Activated CD8-positive, alpha-beta memory T cell treated with anti-CD3 and anti-CD28 coated beads for 36 hours (primary cell): ENCODE measurements at regions not wholly inside any gene's neighbourhood (a gene's known extent, or its start where the extent isn't known, plus 50 kb on each side); places are given as distances from the start of the nearest gene placed in this dataset.
"Not testable (repeated sequence)": the region's sequence is repeated elsewhere in the genome, so short reads cannot be mapped to it uniquely, and the experiment has no call there.

Source experiments
- CTCF ChIA-PET: fragments of 350-600 bp; sonication (Branson Sonifier 250); formaldehyde crosslinking; loops from one replicate; lab custom pipeline; 2021; ENCODE audit warnings: antibody characterized with exemption; lab: Charles Lee
- POLR2A ChIA-PET: fragments of 350-600 bp; sonication (Branson Sonifier 250); formaldehyde crosslinking; loops from one replicate; lab custom pipeline; 2021; ENCODE audit warnings: antibody characterized with exemption; lab: Charles Lee

DNA sequence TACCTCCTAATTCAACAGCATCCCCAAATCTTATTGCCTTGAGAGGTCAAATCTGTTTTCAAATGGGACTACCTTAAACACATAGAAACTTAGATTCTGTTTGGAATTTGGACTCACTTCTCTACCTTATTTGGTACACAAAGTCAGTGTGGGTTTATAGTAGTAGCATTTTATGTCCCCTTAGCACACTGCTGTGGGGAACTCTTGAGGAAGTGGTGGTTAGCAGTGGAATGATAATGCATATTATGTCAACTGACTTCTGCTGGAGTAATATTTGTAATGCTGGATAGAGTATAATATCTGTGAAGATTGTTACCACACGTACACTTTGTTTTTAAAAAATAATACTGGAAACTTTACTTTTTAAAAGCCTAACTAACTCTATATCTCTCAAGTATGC, 386.3 kb downstream of the NDFIP2 start:
- ChIA-PET POLR2A (no interaction called here), CTCF (no interaction called here)

GRCh38 chr13:79866436-79866835, 385.5 kb downstream of the NDFIP2 start:
- POLR2A ChIA-PET: no interaction called here
- CTCF ChIA-PET: no interaction called here

DNA sequence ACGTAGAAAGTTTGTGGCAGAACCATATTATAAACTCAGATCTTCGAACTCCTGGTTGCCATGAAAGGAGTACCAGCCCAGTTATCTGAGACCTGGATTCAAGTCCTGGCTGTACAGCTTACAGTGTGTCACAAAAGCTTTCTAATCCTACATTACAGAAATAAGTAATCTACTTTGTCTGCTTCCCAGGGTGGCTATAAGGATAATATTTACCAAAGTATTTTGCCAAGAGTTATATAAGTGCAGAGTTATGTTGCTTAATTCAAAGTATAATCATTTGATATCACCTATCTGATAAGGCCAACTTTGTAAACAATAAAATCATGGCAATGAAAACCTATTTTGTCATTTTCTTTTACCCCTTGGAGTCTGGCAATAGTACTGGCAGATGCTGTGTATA, 381.6 kb downstream of the NDFIP2 start:
- ChIA-PET POLR2A (no interaction called here), CTCF (no interaction called here)

DNA sequence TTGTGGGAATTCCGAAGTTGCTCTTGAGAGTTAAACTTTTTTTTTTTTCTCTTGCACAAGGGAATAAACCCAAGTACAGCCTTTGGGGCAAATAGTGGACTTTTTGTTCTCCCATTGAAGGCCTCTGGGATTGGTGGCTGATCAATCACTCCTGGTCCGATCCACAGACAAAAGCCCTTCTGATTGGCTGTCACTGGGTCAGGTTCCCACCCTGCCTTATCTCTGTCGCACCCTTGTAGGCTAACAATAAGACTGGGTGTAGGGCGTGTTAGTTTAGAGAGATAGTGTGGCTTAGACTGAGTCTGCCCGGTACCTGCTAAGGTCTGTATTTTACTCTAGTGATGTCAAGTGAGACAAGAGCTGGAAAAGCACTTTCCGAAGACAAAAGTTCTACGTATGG, 380.8 kb downstream of the NDFIP2 start:
- POLR2A ChIA-PET: no interaction called here
- CTCF ChIA-PET: no interaction called here

GRCh38 chr13:79860791-79861190, 379.8 kb downstream of the NDFIP2 start:
- ChIA-PET POLR2A (no interaction called here), CTCF (no interaction called here)

DNA sequence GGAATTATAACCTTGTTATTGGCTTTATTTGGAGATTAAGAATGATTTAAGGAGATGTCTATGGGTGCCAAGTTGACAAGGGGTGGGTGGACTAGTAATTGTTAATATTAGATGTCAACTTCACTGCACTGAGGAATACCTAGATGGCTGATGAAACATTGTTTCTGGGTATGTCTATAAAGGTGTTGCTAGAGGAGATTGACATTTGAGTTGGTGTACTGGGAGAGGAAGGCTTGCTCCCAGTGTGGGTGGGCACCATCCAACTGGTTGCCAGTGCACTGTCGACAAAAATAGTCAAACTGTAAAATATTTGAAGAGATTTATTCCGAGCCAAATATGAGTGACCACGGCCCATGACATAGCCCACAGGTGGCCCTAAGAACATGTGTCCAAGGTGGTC, 378.8 kb downstream of the NDFIP2 start:
- POLR2A ChIA-PET: no interaction called here
- CTCF ChIA-PET: no interaction called here

GRCh38 chr13:79853251-79853650, 372.3 kb downstream of the NDFIP2 start:
- POLR2A ChIA-PET: no interaction called here
- CTCF ChIA-PET: no interaction called here

DNA sequence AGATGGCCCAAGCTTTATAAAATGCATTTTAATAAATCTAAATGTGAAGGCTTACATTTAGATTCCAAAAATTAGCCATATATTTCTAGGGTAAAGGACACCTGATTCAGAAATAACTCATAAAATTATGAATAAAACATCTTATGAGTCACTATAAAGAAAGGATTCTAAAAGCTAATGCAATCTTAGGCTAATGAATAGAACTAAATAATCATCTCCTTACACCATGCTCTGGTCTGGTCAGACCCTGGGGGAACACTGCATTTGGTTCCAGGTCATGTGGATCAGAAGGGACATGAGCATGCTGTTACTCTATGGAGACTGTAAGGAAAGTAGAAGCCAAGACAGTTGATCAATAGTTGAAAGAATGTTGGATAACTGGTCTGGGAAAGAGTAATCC, 370.4 kb downstream of the NDFIP2 start:
- POLR2A ChIA-PET: no interaction called here
- CTCF ChIA-PET: no interaction called here

GRCh38 chr13:79847882-79848592, 367.1 kb downstream of the NDFIP2 start:
- ChIA-PET POLR2A (no interaction called here), CTCF (no interaction called here)

DNA sequence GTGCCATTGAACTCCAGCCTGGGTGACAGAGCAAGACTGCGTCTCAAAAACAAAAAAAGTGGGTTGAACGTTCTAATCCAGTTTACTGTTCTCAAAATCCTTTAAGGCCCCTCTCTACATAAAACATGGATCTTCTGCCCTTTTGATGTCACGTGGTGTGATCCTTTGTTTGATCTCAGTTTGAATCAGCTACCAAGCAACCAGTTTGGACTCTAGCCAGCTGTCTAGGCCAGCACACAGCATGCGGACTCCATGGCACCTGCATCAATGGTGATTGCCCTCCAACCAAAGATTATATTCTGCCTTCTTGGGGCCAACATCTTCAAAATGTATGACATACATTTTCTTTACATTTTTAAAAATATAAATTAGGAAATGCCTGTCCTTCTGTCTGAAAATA, 365.4 kb downstream of the NDFIP2 start:
- ChIA-PET POLR2A (no interaction called here), CTCF (no interaction called here)

GRCh38 chr13:79837741-79838450, 356.9 kb downstream of the NDFIP2 start:
- ChIA-PET POLR2A (no interaction called here), CTCF (no interaction called here)

DNA sequence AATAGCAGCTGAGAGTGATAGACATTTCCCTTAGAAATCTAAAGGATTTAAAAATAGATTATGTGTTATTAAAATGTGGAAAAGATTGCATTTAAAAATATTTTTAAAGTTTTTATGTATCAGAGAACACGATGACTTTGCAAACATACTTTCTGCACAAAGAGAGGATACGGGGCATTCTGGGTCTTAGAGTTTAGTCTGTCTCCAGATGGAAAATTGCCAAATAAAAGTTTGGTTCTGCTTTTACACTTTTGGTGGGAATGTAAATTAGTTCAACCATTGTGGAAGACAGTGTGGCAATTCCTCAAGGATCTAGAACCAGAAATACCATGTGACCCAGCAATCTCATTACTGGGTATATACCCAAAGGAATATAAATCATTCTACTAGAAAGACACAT, 355.2 kb downstream of the NDFIP2 start:
- POLR2A ChIA-PET, CTCF ChIA-PET: not testable (repeated sequence)

- CTCF ChIA-PET: no interaction called here
- POLR2A ChIA-PET: no interaction called here
Measured at GRCh38 chr13:79834876-79835275, 353.9 kb downstream of the NDFIP2 start.

DNA sequence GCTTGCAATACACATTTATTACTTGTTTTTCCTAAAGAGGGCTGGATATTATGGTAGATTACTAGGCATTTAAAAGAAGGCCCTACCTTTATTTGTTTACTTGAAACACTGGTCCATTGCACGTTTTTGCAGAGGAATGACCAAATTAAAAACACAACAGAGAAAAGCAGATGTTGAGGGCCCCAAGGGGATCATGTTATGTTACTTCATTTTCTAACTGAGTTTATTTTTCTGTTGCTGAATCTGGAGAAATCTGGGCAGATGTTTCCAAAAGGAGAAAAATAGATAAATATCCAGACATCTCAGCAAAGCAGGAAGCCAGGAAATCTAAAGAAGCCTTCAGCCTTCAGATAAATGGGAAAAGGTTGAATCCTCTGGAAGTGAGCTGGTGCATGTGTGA, 353.0 kb downstream of the NDFIP2 start:
- POLR2A ChIA-PET: no interaction called here
- CTCF ChIA-PET: no interaction called here

- POLR2A ChIA-PET: no interaction called here
- CTCF ChIA-PET: no interaction called here
Measured at GRCh38 chr13:79831556-79831955, 350.6 kb downstream of the NDFIP2 start.

- CTCF ChIA-PET: no interaction called here
Measured at GRCh38 chr13:79830945-79831344, 350.0 kb downstream of the NDFIP2 start.

DNA sequence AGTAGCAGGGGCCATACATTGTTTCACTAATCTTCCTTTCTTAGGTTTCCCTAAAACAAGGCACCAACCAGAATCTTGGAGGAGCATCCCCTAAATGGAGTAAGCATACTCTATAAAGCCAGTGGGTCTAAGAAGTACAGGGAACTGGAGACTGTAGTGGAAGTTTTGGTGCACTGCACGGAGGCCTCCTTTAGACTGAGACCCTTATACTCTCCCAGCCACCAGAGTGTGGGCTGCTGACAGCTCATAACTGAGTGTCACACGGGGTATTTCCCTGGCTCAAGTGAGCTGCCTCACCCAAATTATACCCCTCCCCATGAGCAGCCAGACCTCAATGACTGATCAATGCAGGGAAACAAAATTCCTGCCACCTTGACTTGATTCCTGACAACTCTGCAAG, 349.5 kb downstream of the NDFIP2 start:
- ChIA-PET POLR2A (no interaction called here), CTCF (no interaction called here)

More at GRCh38 chr13:79830945-79831344, 350.0 kb downstream of the NDFIP2 start:
- POLR2A ChIA-PET: no interaction called here

DNA sequence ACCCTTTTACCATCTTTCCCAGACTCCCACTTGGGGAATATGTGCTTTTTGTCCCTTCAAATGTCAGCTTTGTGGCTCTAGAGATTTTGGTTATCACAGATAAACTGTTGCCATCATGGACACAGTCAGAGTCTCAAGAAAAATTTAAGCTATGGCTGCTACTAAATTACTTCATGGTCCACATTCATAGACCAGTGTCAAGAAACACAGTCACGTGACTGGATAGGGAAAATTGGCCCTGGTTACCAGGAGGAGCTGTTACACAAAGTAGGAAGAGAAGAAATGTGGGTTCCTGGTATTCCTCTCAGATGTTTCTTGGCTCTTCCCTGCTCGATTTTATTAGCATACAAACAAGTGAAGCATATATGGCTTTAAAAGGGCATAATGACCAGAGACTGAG, 348.9 kb downstream of the NDFIP2 start:
- ChIA-PET CTCF (no interaction called here), POLR2A (no interaction called here)

GRCh38 chr13:79825959-79826358, 345.0 kb downstream of the NDFIP2 start:
- POLR2A ChIA-PET: no interaction called here
- CTCF ChIA-PET: no interaction called here

DNA sequence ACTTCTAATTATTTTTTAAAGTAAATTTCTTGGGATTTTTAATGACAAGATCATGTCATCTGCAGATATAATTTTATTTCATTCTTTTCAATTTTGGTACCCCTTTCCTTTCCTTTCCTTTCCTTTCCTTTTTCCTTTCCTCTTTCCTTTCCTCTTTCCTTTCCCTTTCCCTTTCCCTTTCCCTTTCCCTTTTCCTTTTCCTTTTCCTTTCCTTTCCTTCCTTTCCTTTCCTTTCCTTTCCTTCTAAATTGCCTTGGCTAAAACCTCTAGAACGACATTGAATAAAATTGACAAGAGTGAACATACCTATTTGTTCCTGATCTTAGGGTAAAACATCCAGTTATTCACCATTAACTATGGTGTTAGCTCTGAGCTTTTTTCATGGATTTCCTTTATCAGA, 334.1 kb downstream of the NDFIP2 start:
- POLR2A ChIA-PET: no interaction called here
- CTCF ChIA-PET: no interaction called here

- ChIA-PET POLR2A (no interaction called here), CTCF (no interaction called here)
Measured at GRCh38 chr13:79812070-79812850, 331.3 kb downstream of the NDFIP2 start.
